ENCODE measurements at regions not wholly inside any gene's neighbourhood (a gene's known extent, or its start where the extent isn't known, plus 50 kb on each side); places are given as distances from the start of the nearest gene placed in this dataset.

GRCh38 chr19:30862876-30863275 is 486.4 kb downstream of the TSHZ3 start:
- Mint-ChIP-seq H3K9me3 (peaks cover 6% of the 10 kb centered on the region), H3K4me3 (no peak overlapping the region), H3K4me1 (no peaks in the 10 kb centered on the region), H3K27me3 (ENCODE audit: insufficient read depth, low read depth) (peaks cover 2% of the 10 kb centered on the region), H3K27ac (peak overlapping the region; percentile 3), H3K36me3 (no peaks in the 10 kb centered on the region)
- no peak for DNase-seq (ENCODE audit: low spot score)
- no peaks in the 10 kb centered on the region for H3K36me3 ChIP-seq
- H3K4me2 ChIP-seq: no peak overlapping the region
- no peaks in the 10 kb centered on the region for H3K4me1 ChIP-seq
- H3K4me3 ChIP-seq: no peak overlapping the region
- no peak overlapping the region for H3K9ac ChIP-seq
- H3K79me2 ChIP-seq (ENCODE audit: low read depth): no peaks in the 10 kb centered on the region
- no peaks in the 10 kb centered on the region for H4K20me1 ChIP-seq (ENCODE audit: low read depth)
- H3K9me3 ChIP-seq (ENCODE audit: low read depth): no peaks in the 10 kb centered on the region
- no peaks in the 10 kb centered on the region for H3K27me3 ChIP-seq
- TF ChIP-seq EZH2phosphoT487 (IDR thresholded peaks at IDR 0.05): no peak
- TF ChIP-seq EZH2 (IDR thresholded peaks at IDR 0.05): no peak
- TF ChIP-seq, protein P1, sequence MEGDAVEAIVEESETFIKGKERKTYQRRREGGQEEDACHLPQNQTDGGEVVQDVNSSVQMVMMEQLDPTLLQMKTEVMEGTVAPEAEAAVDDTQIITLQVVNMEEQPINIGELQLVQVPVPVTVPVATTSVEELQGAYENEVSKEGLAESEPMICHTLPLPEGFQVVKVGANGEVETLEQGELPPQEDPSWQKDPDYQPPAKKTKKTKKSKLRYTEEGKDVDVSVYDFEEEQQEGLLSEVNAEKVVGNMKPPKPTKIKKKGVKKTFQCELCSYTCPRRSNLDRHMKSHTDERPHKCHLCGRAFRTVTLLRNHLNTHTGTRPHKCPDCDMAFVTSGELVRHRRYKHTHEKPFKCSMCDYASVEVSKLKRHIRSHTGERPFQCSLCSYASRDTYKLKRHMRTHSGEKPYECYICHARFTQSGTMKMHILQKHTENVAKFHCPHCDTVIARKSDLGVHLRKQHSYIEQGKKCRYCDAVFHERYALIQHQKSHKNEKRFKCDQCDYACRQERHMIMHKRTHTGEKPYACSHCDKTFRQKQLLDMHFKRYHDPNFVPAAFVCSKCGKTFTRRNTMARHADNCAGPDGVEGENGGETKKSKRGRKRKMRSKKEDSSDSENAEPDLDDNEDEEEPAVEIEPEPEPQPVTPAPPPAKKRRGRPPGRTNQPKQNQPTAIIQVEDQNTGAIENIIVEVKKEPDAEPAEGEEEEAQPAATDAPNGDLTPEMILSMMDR (IDR thresholded peaks at IDR 0.05): no peak
- H3F3A ChIP-seq (ENCODE audit: low read depth): no peaks in the 10 kb centered on the region
- H2AFZ ChIP-seq (replicated peaks): no peak overlapping the region
- H3K27ac ChIP-seq: no peak overlapping the region

DNA sequence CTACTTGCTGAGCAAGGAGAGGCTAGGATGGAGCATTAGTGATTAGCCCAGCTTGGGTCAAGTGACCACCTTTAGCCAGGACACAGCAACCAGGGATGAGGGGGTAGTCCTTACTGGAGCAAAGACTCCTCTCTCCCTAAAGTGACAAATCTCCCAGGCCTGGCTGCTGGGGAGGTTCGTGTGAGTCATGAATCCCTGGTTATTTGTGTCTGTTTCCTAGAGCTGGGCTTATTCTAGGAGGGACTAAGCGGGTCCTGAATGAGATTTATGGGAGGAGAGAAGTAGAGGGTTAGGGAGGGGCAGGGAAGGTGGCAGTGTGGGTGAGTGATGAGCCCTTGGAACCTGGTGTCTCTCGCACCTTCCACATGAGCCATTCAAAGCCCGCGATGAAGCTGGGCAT is 487.3 kb downstream of the TSHZ3 start:
- no peak overlapping the region for H3K9ac ChIP-seq
- no peak overlapping the region for H2AFZ ChIP-seq (replicated peaks)
- TF ChIP-seq EZH2phosphoT487 (IDR thresholded peaks at IDR 0.05): no peak
- TF ChIP-seq, protein P1 (IDR thresholded peaks at IDR 0.05): no peak
- TF ChIP-seq EZH2 (IDR thresholded peaks at IDR 0.05): no peak
- no peak overlapping the region for H3K27ac ChIP-seq
- no peaks in the 10 kb centered on the region for H3K79me2 ChIP-seq (ENCODE audit: low read depth)
- no peaks in the 10 kb centered on the region for H3K4me1 Mint-ChIP-seq
- no peak overlapping the region for H3K27ac Mint-ChIP-seq
- H3K27me3 Mint-ChIP-seq (ENCODE audit: insufficient read depth, low read depth): peaks cover 4% of the 10 kb centered on the region
- H4K20me1 ChIP-seq (ENCODE audit: low read depth): no peaks in the 10 kb centered on the region
- no peaks in the 10 kb centered on the region for H3F3A ChIP-seq (ENCODE audit: low read depth)
- H3K4me3 Mint-ChIP-seq: no peak overlapping the region
- no peaks in the 10 kb centered on the region for H3K27me3 ChIP-seq
- no peaks in the 10 kb centered on the region for H3K36me3 ChIP-seq
- H3K9me3 Mint-ChIP-seq: peaks cover 2% of the 10 kb centered on the region
- H3K4me1 ChIP-seq: no peaks in the 10 kb centered on the region
- H3K4me3 ChIP-seq: no peak overlapping the region
- H3K36me3 Mint-ChIP-seq: no peaks in the 10 kb centered on the region
- no peaks in the 10 kb centered on the region for H3K9me3 ChIP-seq (ENCODE audit: low read depth)
- H3K4me2 ChIP-seq: no peak overlapping the region
- no peak for DNase-seq (ENCODE audit: low spot score)

GRCh38 chr19:30857966-30858490 is 485.8 kb downstream of the ZNF536 start:
- H3K4me3 ChIP-seq: no peak overlapping the region
- H3K36me3 ChIP-seq: no peaks in the 10 kb centered on the region
- H3K4me1 ChIP-seq: no peaks in the 10 kb centered on the region
- no peak overlapping the region for H3K27ac ChIP-seq
- no peaks in the 10 kb centered on the region for H3K27me3 ChIP-seq
- no peak for DNase-seq (ENCODE audit: low spot score)
- no peak overlapping the region for H3K9ac ChIP-seq
- H2AFZ ChIP-seq (replicated peaks): no peak overlapping the region
- no peaks in the 10 kb centered on the region for H3F3A ChIP-seq (ENCODE audit: low read depth)
- no peak for TF ChIP-seq EZH2phosphoT487 (IDR thresholded peaks at IDR 0.05)
- TF ChIP-seq EZH2 (IDR thresholded peaks at IDR 0.05): no peak
- TF ChIP-seq, protein P1 (IDR thresholded peaks at IDR 0.05): no peak
- H3K79me2 ChIP-seq (ENCODE audit: low read depth): no peaks in the 10 kb centered on the region
- H3K36me3 Mint-ChIP-seq: no peaks in the 10 kb centered on the region
- H4K20me1 ChIP-seq (ENCODE audit: low read depth): no peaks in the 10 kb centered on the region
- peaks cover 2% of the 10 kb centered on the region for H3K9me3 Mint-ChIP-seq
- no peak overlapping the region for H3K27ac Mint-ChIP-seq
- no peak overlapping the region for H3K4me2 ChIP-seq
- no peak overlapping the region for H3K4me3 Mint-ChIP-seq
- H3K27me3 Mint-ChIP-seq (ENCODE audit: insufficient read depth, low read depth): peaks cover 7% of the 10 kb centered on the region
- H3K4me1 Mint-ChIP-seq: no peaks in the 10 kb centered on the region
- H3K9me3 ChIP-seq (ENCODE audit: low read depth): no peaks in the 10 kb centered on the region

Measured in neural progenitor cell (in vitro differentiated cells).